ENCODE measurements at regions not wholly inside any gene's neighbourhood (a gene's known extent, or its start where the extent isn't known, plus 50 kb on each side); places are given as distances from the start of the nearest gene placed in this dataset.

GRCh38 chr6:79810185-79810705 lies 137.1 kb downstream of the ELOVL4 start:
- TF ChIP-seq POLR2A (IDR thresholded peaks at IDR 0.05; ENCODE audit: control extremely low read depth in 1 of 2, low read depth in 2 of 2, low read length in 2 of 2), result no peak
- no peak for TF ChIP-seq CHD2 (IDR thresholded peaks at IDR 0.05; ENCODE audit: low read length)

Measured in H1 (cell line).